Keratinocyte (primary cell): ENCODE measurements at regions not wholly inside any gene's neighbourhood (a gene's known extent, or its start where the extent isn't known, plus 50 kb on each side); places are given as distances from the start of the nearest gene placed in this dataset.

Experiments used
- EZH2 ChIP-seq: IDR thresholded peaks from one replicate; pipeline ENCODE4 v1.6.1; 2012; ENCODE audit warnings: inconsistent platforms, mild to moderate bottlenecking, low read length, moderate library complexity
- TF ChIP-seq, protein P1 (sequence below), 3 experiments: IDR thresholded peaks in 1 of 3; conservative IDR thresholded peaks in 1 of 3; optimal IDR thresholded peaks in 1 of 3; 2 replicates in 2 of 3; 3 replicates in 1 of 3; pipeline versions ENCODE3 to v1.5.1; 2011; ENCODE audit warnings: low read length in 3 of 3, mild to moderate bottlenecking in 3 of 3, moderate library complexity in 2 of 3, control low read depth in 1 of 3, inconsistent platforms in 1 of 3; ENCODE audit not compliant: insufficient read depth in 2 of 3; ENCODE audit errors: extremely low read depth in 1 of 3

GRCh38 chr13:107836685-107837084 lies 378.7 kb downstream of the LIG4 start:
- TF ChIP-seq, protein P1, sequence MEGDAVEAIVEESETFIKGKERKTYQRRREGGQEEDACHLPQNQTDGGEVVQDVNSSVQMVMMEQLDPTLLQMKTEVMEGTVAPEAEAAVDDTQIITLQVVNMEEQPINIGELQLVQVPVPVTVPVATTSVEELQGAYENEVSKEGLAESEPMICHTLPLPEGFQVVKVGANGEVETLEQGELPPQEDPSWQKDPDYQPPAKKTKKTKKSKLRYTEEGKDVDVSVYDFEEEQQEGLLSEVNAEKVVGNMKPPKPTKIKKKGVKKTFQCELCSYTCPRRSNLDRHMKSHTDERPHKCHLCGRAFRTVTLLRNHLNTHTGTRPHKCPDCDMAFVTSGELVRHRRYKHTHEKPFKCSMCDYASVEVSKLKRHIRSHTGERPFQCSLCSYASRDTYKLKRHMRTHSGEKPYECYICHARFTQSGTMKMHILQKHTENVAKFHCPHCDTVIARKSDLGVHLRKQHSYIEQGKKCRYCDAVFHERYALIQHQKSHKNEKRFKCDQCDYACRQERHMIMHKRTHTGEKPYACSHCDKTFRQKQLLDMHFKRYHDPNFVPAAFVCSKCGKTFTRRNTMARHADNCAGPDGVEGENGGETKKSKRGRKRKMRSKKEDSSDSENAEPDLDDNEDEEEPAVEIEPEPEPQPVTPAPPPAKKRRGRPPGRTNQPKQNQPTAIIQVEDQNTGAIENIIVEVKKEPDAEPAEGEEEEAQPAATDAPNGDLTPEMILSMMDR (optimal IDR thresholded peaks at IDR 0.05 in 1 of 3, IDR thresholded peaks at IDR 0.05 in 1 of 3, conservative IDR thresholded peaks at IDR 0.05 in 1 of 3; ENCODE audit: extremely low read depth in 1 of 3, insufficient read depth in 2 of 3, low read length in 3 of 3), result no peak
- TF ChIP-seq EZH2, result no peak
